HG03064 (cell line): ENCODE measurements at regions not wholly inside any gene's neighbourhood (a gene's known extent, or its start where the extent isn't known, plus 50 kb on each side); places are given as distances from the start of the nearest gene placed in this dataset.
"Not testable (repeated sequence)": the region's sequence is repeated elsewhere in the genome, so short reads cannot be mapped to it uniquely, and the experiment has no call there.

ENCODE experiments used
- ATAC-seq: cut with Tn5 transposase; IDR thresholded peaks from one replicate; pipeline ENCODE4 v1.9.1; 2021; ENCODE audit warnings: low read depth; ENCODE audit not compliant: unreplicated experiment

GRCh38 chr18:43341014-43341413, 63.7 kb upstream of the SYT4 start:
- no peak for ATAC-seq

- ATAC-seq, result no peak
These were observed 72.9 kb upstream of the SYT4 start for GRCh38 chr18:43350176-43350575.

GRCh38 chr18:43364535-43364934, 87.2 kb upstream of the SYT4 start:
- ATAC-seq, result no peak

GRCh38 chr18:43367895-43368294, 90.6 kb upstream of the SYT4 start:
- ATAC-seq, result no peak

- ATAC-seq, result not testable (repeated sequence)
These were observed 92.0 kb upstream of the SYT4 start for GRCh38 chr18:43369311-43369710.

GRCh38 chr18:43372773-43373172, 95.5 kb upstream of the SYT4 start:
- ATAC-seq, result no peak

GRCh38 chr18:43380104-43380672, 102.9 kb upstream of the SYT4 start:
- ATAC-seq, result no peak

GRCh38 chr18:43382641-43383403, 105.5 kb upstream of the SYT4 start:
- no peak for ATAC-seq

GRCh38 chr18:43389163-43389562, 111.9 kb upstream of the SYT4 start:
- no peak for ATAC-seq

- no peak for ATAC-seq
These were observed 114.9 kb upstream of the SYT4 start for GRCh38 chr18:43392168-43392567.

GRCh38 chr18:43393174-43393573, 115.9 kb upstream of the SYT4 start:
- ATAC-seq, result no peak

- ATAC-seq, result no peak
These were observed 119.0 kb upstream of the SYT4 start for GRCh38 chr18:43396266-43396665.

- no peak for ATAC-seq
These were observed 121.3 kb upstream of the SYT4 start for GRCh38 chr18:43398601-43399000.

GRCh38 chr18:43405097-43405496, 127.8 kb upstream of the SYT4 start:
- ATAC-seq, result no peak

- ATAC-seq, result no peak
These were observed 136.7 kb upstream of the SYT4 start for GRCh38 chr18:43414006-43414405.

GRCh38 chr18:43420091-43420490, 142.8 kb upstream of the SYT4 start:
- no peak for ATAC-seq

GRCh38 chr18:43420950-43421349, 143.7 kb upstream of the SYT4 start:
- ATAC-seq, result no peak

- no peak for ATAC-seq
These were observed 145.2 kb upstream of the SYT4 start for GRCh38 chr18:43422518-43422917.

GRCh38 chr18:43435851-43436250, 158.6 kb upstream of the SYT4 start:
- no peak for ATAC-seq

- ATAC-seq, result no peak
These were observed 164.8 kb upstream of the SYT4 start for GRCh38 chr18:43442131-43442530.

GRCh38 chr18:43442571-43442970, 165.3 kb upstream of the SYT4 start:
- no peak for ATAC-seq

- no peak for ATAC-seq
These were observed 188.2 kb upstream of the SYT4 start for GRCh38 chr18:43465483-43465882.
